Transverse colon (tissue), 4 donors: ENCODE measurements at regions not wholly inside any gene's neighbourhood (a gene's known extent, or its start where the extent isn't known, plus 50 kb on each side); places are given as distances from the start of the nearest gene placed in this dataset.
"Not testable (repeated sequence)": the region's sequence is repeated elsewhere in the genome, so short reads cannot be mapped to it uniquely, and the experiment has no call there.

Experiments
- DNase-seq: peaks from one replicate; pipeline ENCODE4 v3.0.0-alpha.2; 2019
- H3K27ac ChIP-seq, 4 donors: fragments of 200-600 bp; sonication (generic); 2 replicates each; pipeline ENCODE4 v1.5.1; 2016 to 2018; ENCODE audit warnings: inconsistent platforms in 4 of 4
- H3K27me3 ChIP-seq: fragments of 200-600 bp; sonication (generic); 2 replicates; pipeline ENCODE4 v1.5.1; 2017; ENCODE audit warnings: inconsistent platforms
- H3K36me3 ChIP-seq, 4 donors: fragments of 200-600 bp; sonication (generic); 2 replicates each; pipeline ENCODE4 v1.5.1; 2017 to 2019; ENCODE audit warnings: inconsistent platforms in 4 of 4
- H3K4me1 ChIP-seq, 4 donors: fragments of 200-600 bp; sonication (generic); 2 replicates each; pipeline ENCODE4 v1.5.1; 2017 to 2020; ENCODE audit warnings: inconsistent platforms in 4 of 4
- H3K4me3 ChIP-seq, 4 donors: fragments of 200-600 bp; sonication (generic); 1 replicate in 1 of 4; 2 replicates in 3 of 4; pipeline versions ENCODE4 v1.5.1 to v1.6.1; 2017 to 2019; ENCODE audit warnings: inconsistent platforms in 4 of 4
- H3K9me3 ChIP-seq, 2 donors: fragments of 200-600 bp; sonication (generic); 2 replicates each; pipeline ENCODE4 v1.5.1; 2017 to 2019; ENCODE audit warnings: inconsistent platforms in 2 of 2
- CTCF ChIP-seq, 5 experiments: fragments of 200-600 bp in 3 of 5; fragments of 450-650 bp in 2 of 5; sonication (generic) in 3 of 5; IDR thresholded peaks; 1 replicate in 2 of 5; 2 replicates in 3 of 5; pipeline ENCODE4 v1.5.1; 2016 to 2017; ENCODE audit warnings: antibody characterized with exemption in 5 of 5, inconsistent platforms in 3 of 5, mild to moderate bottlenecking in 2 of 5, moderate library complexity in 1 of 5
- EP300 ChIP-seq: sonication (generic); formaldehyde crosslinking; IDR thresholded peaks from one replicate; pipeline ENCODE4 v1.6.1; 2017; ENCODE audit warnings: antibody characterized with exemption, low read depth
- POLR2A ChIP-seq: fragments of 450-650 bp; IDR thresholded peaks from one replicate; pipeline ENCODE4 v1.6.1; 2016; ENCODE audit warnings: antibody characterized with exemption, mild to moderate bottlenecking, moderate library complexity
- POLR2AphosphoS5 ChIP-seq, 3 donors: sonication (generic); formaldehyde crosslinking; IDR thresholded peaks; one replicate each; pipeline ENCODE4 v1.6.1; 2016; ENCODE audit warnings: antibody characterized with exemption in 3 of 3
- WGBS, 2 donors: methylation state at CpG; one replicate each; pipeline ENCODE4 v1.1.5; 2018; ENCODE audit warnings: low coverage in 1 of 2; 5-methylcytosine and 5-hydroxymethylcytosine counted together
- in situ Hi-C, 4 donors: fragments of 200-750 bp; cut with MboI; loops; one replicate each; pipeline versions ENCODE4 v1.15.0 to v1.15.1; 2017; ENCODE audit warnings: low sequenced_read_pairs in 3 of 4, low pct_ligation_motif_present in 1 of 4, low pct_unique_long_range_greater_than_20kb in 1 of 4
- intact Hi-C: fragments of 100-400 bp; cut with DNase I; formaldehyde crosslinking; loops from one replicate; pipeline ENCODE4 v1.15.1; 2023; ENCODE audit warnings: low total_unique reads

- H3K4me3 ChIP-seq, result no peak overlapping the region
- TF ChIP-seq EP300 (no peak), CTCF (IDR thresholded peaks at IDR 0.05) (no peak), POLR2A (no peak), POLR2AphosphoS5 (IDR thresholded peaks at IDR 0.05) (no peak)
- DNase-seq, result no peak
- no peaks in the 10 kb centered on the region for H3K27me3 ChIP-seq
- in situ Hi-C loops (no loop called here), intact Hi-C loops (no loop called here)
- no peaks in the 10 kb centered on the region for H3K4me1 ChIP-seq
- no peaks in the 10 kb centered on the region for H3K9me3 ChIP-seq
- no peak overlapping the region for H3K27ac ChIP-seq
- 81 to 85% methylated on average over 4 of the region's 4 CpGs for WGBS, 2 donors
- no peaks in the 10 kb centered on the region for H3K36me3 ChIP-seq
These were observed 67.8 kb upstream of the IL33 start for GRCh38 chr9:6147846-6148245.

DNA sequence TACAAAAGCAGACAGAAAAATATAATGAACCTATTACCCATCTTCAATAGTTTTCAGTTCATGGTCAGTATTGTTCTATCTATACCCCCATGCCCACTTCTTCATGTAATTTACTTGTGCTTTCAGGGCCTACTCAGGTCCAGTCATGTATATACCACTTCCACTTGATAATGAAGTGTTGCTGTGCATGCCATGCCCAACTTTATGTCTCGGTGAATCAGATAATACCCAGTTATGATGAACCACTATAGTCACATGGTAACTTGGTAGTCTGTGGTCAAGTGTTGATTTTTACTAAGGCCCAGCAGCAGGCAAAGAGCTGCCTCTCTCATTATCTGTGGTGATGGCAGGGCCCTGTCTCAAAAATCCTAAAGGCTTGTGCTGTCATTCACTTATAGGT is 70.7 kb upstream of the IL33 start:
- intact Hi-C loops (no loop called here), in situ Hi-C loops (no loop called here)
- TF ChIP-seq POLR2AphosphoS5 (IDR thresholded peaks at IDR 0.05) (no peak), CTCF (IDR thresholded peaks at IDR 0.05) (no peak), POLR2A (no peak), EP300 (no peak)
- Histone ChIP-seq H3K27me3 (no peaks in the 10 kb centered on the region), H3K36me3 (no peaks in the 10 kb centered on the region), H3K4me3 (no peak overlapping the region), H3K9me3 (no peaks in the 10 kb centered on the region), H3K4me1 (no peaks in the 10 kb centered on the region), H3K27ac (no peak overlapping the region)
- no peak for DNase-seq
- WGBS, 2 donors, result 80 to 95% methylated on average over 1 of the region's 1 CpG

GRCh38 chr9:6142799-6143454 is 72.7 kb upstream of the IL33 start:
- Histone ChIP-seq H3K4me1 (no peaks in the 10 kb centered on the region), H3K27ac (no peak overlapping the region), H3K27me3 (no peaks in the 10 kb centered on the region), H3K4me3 (no peak overlapping the region), H3K9me3 (no peaks in the 10 kb centered on the region), H3K36me3 (no peaks in the 10 kb centered on the region)
- intact Hi-C loops (no loop called here), in situ Hi-C loops (no loop called here)
- TF ChIP-seq CTCF (IDR thresholded peaks at IDR 0.05) (no peak), POLR2AphosphoS5 (IDR thresholded peaks at IDR 0.05) (no peak), POLR2A (no peak), EP300 (no peak)
- DNase-seq, result no peak

DNA sequence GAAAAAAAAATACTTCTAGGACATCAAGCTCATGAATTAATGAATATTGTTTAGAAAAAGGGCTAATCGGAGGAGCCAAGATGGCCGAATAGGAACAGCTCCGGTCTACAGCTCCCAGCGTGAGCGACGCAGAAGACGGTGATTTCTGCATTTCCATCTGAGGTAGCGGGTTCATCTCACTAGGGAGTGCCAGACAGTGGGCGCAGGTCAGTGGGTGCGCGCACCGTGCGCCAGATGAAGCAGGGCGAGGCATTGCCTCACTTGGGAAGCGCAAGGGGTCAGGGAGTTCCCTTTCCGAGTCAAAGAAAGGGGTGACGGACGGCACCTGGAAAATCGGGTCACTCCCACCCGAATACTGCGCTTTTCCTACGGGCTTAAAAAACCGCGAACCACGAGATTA is 79.8 kb upstream of the IL33 start:
- H3K27me3 ChIP-seq, H3K9me3 ChIP-seq, in situ Hi-C loops, H3K36me3 ChIP-seq, intact Hi-C loops, H3K27ac ChIP-seq, H3K4me3 ChIP-seq, DNase-seq, H3K4me1 ChIP-seq: not testable (repeated sequence)
- 91 to 93% methylated on average over 15 to 16 of the region's 25 CpGs for WGBS, 2 donors

DNA sequence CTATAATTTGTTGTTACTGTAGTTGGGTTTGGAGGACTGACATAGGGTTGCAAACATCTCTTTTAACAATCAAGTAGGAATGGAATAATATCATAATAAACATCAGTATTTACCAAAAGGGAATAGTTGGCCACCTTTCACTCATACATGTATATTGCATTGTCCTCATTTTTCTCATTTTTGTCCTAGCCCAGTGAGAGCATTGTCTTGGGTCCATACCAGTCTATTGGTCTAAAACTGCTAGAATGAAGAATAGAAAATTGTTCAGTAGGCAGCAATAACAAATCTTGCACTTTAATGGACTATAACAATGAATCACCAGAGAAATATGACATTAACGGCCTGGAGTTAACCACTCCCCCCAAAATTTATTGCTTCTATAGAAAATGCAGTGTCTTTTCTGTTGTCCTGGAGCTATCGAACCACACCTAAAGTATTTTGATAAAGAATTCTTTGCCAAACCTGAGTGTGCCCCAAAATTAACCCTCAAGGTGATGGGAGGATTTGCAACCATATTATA is 80.9 kb upstream of the IL33 start:
- intact Hi-C loops, result no loop called here
- in situ Hi-C loops, result no loop called here
- Histone ChIP-seq H3K36me3 (no peaks in the 10 kb centered on the region), H3K27ac (no peak overlapping the region), H3K9me3 (no peaks in the 10 kb centered on the region), H3K4me3 (no peak overlapping the region), H3K4me1 (no peaks in the 10 kb centered on the region), H3K27me3 (no peaks in the 10 kb centered on the region)
- WGBS, 2 donors, result 22 to 23% methylated on average over 2 of the region's 2 CpGs
- no peak for DNase-seq
- no peak for TF ChIP-seq EP300
- no peak for TF ChIP-seq POLR2AphosphoS5 (IDR thresholded peaks at IDR 0.05)
- no peak for TF ChIP-seq CTCF (IDR thresholded peaks at IDR 0.05)
- no peak for TF ChIP-seq POLR2A
